K562 (cell line): ENCODE measurements at regions not wholly inside any gene's neighbourhood (a gene's known extent, or its start where the extent isn't known, plus 50 kb on each side); places are given as distances from the start of the nearest gene placed in this dataset.

ENCODE experiments used
- CTCF ChIP-seq, 3 experiments: IDR thresholded peaks in 2 of 3; conservative IDR thresholded peaks in 1 of 3; 2 replicates each; pipeline ENCODE4 v1.5.1; 2011 to 2012; ENCODE audit warnings: low read length in 3 of 3, mild to moderate bottlenecking in 3 of 3, control low read depth in 2 of 3, improper control_type of control experiment in 1 of 3, inconsistent platforms in 1 of 3, low read depth in 1 of 3, mixed read lengths in 1 of 3, moderate library complexity in 1 of 3; ENCODE audit not compliant: insufficient read depth in 2 of 3
- FOXP1 ChIP-seq: sonication (generic); formaldehyde crosslinking; IDR thresholded peaks from 2 replicates; pipeline ENCODE4 v1.8.0; 2022; ENCODE audit warnings: mild to moderate bottlenecking, missing genetic modification reagents
- KDM5B ChIP-seq: fragments of 200-600 bp; sonication (generic); IDR thresholded peaks from 2 replicates; pipeline ENCODE4 v1.6.1; 2012; ENCODE audit warnings: low read depth, mild to moderate bottlenecking, moderate library complexity, low read length, control low read depth, inconsistent platforms; ENCODE audit not compliant: insufficient replicate concordance
- L3MBTL2 ChIP-seq: fragments of 450-650 bp; IDR thresholded peaks from 2 replicates; pipeline ENCODE4 v1.6.1; 2016; ENCODE audit warnings: mild to moderate bottlenecking, moderate library complexity
- LEF1 ChIP-seq: fragments of 450-650 bp; IDR thresholded peaks from 2 replicates; pipeline ENCODE4 v1.6.1; 2016; ENCODE audit warnings: mild to moderate bottlenecking
- NRF1 ChIP-seq, 2 experiments: fragments of 450-650 bp; IDR thresholded peaks in 1 of 2; conservative IDR thresholded peaks in 1 of 2; 2 replicates each; pipeline ENCODE4 v1.6.1; 2014; ENCODE audit warnings: mild to moderate bottlenecking in 2 of 2
- NUFIP1 ChIP-seq: fragments of 450-650 bp; IDR thresholded peaks from 2 replicates; pipeline ENCODE4 v1.6.1; 2018; ENCODE audit not compliant: partially characterized antibody
- POLR2A ChIP-seq: fragments of 450-650 bp; conservative IDR thresholded peaks from 2 replicates; pipeline ENCODE4 v1.6.1; 2016
- PRPF4 ChIP-seq: fragments of 200-400 bp; formaldehyde crosslinking; IDR thresholded peaks from one replicate; pipeline ENCODE4 v1.6.1; 2017; ENCODE audit warnings: low read length, low read depth, mild to moderate bottlenecking; ENCODE audit not compliant: insufficient read depth, poor library complexity, severe bottlenecking
- SMC3 ChIP-seq: conservative IDR thresholded peaks from 2 replicates; pipeline ENCODE4 v1.6.1; 2011; ENCODE audit warnings: low read depth, low read length, improper control_type of control experiment; ENCODE audit not compliant: insufficient read depth
- ZNF347 ChIP-seq: fragments of 450-650 bp; formaldehyde crosslinking; IDR thresholded peaks from 2 replicates; pipeline ENCODE4 v1.4.0; 2020; ENCODE audit warnings: low read depth, mild to moderate bottlenecking, moderate library complexity
- TF ChIP-seq, protein P1 (sequence below): sonication (generic); formaldehyde crosslinking; IDR thresholded peaks from 2 replicates; pipeline ENCODE4 v1.8.0; 2023; ENCODE audit warnings: missing genetic modification reagents, mild to moderate bottlenecking, borderline replicate concordance

GRCh38 chr5:171538681-171539080, 119.2 kb downstream of the FGF18 start:
- no peak for TF ChIP-seq KDM5B
- TF ChIP-seq ZNF347 (CRISPR knock-in tag) = no peak
- TF ChIP-seq LEF1 = no peak
- no peak for TF ChIP-seq POLR2A
- TF ChIP-seq PRPF4 = no peak
- no peak for TF ChIP-seq NUFIP1
- no peak for TF ChIP-seq L3MBTL2
- no peak for TF ChIP-seq FOXP1 (CRISPR knock-in tag)
- TF ChIP-seq SMC3 = no peak
- TF ChIP-seq, protein P1, sequence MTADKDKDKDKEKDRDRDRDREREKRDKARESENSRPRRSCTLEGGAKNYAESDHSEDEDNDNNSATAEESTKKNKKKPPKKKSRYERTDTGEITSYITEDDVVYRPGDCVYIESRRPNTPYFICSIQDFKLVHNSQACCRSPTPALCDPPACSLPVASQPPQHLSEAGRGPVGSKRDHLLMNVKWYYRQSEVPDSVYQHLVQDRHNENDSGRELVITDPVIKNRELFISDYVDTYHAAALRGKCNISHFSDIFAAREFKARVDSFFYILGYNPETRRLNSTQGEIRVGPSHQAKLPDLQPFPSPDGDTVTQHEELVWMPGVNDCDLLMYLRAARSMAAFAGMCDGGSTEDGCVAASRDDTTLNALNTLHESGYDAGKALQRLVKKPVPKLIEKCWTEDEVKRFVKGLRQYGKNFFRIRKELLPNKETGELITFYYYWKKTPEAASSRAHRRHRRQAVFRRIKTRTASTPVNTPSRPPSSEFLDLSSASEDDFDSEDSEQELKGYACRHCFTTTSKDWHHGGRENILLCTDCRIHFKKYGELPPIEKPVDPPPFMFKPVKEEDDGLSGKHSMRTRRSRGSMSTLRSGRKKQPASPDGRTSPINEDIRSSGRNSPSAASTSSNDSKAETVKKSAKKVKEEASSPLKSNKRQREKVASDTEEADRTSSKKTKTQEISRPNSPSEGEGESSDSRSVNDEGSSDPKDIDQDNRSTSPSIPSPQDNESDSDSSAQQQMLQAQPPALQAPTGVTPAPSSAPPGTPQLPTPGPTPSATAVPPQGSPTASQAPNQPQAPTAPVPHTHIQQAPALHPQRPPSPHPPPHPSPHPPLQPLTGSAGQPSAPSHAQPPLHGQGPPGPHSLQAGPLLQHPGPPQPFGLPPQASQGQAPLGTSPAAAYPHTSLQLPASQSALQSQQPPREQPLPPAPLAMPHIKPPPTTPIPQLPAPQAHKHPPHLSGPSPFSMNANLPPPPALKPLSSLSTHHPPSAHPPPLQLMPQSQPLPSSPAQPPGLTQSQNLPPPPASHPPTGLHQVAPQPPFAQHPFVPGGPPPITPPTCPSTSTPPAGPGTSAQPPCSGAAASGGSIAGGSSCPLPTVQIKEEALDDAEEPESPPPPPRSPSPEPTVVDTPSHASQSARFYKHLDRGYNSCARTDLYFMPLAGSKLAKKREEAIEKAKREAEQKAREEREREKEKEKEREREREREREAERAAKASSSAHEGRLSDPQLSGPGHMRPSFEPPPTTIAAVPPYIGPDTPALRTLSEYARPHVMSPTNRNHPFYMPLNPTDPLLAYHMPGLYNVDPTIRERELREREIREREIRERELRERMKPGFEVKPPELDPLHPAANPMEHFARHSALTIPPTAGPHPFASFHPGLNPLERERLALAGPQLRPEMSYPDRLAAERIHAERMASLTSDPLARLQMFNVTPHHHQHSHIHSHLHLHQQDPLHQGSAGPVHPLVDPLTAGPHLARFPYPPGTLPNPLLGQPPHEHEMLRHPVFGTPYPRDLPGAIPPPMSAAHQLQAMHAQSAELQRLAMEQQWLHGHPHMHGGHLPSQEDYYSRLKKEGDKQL (CRISPR knock-in tag) = no peak
- TF ChIP-seq CTCF (IDR thresholded peaks at IDR 0.05 in 2 of 3, conservative IDR thresholded peaks at IDR 0.05 in 1 of 3; ENCODE audit: insufficient read depth in 2 of 3, low read depth in 1 of 3, low read length in 3 of 3) = no peak
- TF ChIP-seq NRF1 (conservative IDR thresholded peaks at IDR 0.05 in 1 of 2, IDR thresholded peaks at IDR 0.05 in 1 of 2) = no peak
